GM12878 (cell line): ENCODE measurements at regions not wholly inside any gene's neighbourhood (a gene's known extent, or its start where the extent isn't known, plus 50 kb on each side); places are given as distances from the start of the nearest gene placed in this dataset.

Experiments used
- ATAC-seq: fragments of 200-7000 bp; cut with Tn5 transposase; 3 replicates; pipeline ENCODE4 v1.9.1; 2020; ENCODE audit warnings: mild to moderate bottlenecking, moderate library complexity
- BruUV-seq: library from RNA; stranded (reverse); fragments of 400-500 nt; replicated peaks from 2 replicates; lab custom pipeline; 2021; lab: Mats Ljungman, UMichigan
- CTCF ChIA-PET: fragments of 300-600 bp; sonication (Branson Sonifier 250); formaldehyde crosslinking; extraction: SDS; loops from one replicate; lab custom pipeline; 2021; ENCODE audit warnings: inconsistent platforms; lab: Yijun Ruan, JAX
- POLR2A ChIA-PET: fragments of 350-600 bp; formaldehyde crosslinking; extraction: SDS; loops from one replicate; lab custom pipeline; 2021; ENCODE audit warnings: inconsistent platforms; lab: Charles Lee
- RAD21 ChIA-PET: fragments of 300-600 bp; sonication (Branson Sonifier 250); formaldehyde crosslinking; loops from one replicate; lab custom pipeline; 2023; ENCODE audit warnings: antibody characterized with exemption; ENCODE audit not compliant: unreplicated experiment; lab: Charles Lee
- SMC1A ChIA-PET: fragments of 300-600 bp; sonication (Branson Sonifier 250); formaldehyde crosslinking; loops from one replicate; lab custom pipeline; 2023; ENCODE audit not compliant: unreplicated experiment, uncharacterized antibody; lab: Charles Lee
- DNase-seq: peaks from one replicate; pipeline ENCODE4 v3.0.0-alpha.2; 2011; ENCODE audit warnings: low read depth, low spot score
- FAIRE-seq: peaks from 3 replicates; lab custom pipeline; 2011; peaks lifted over from hg19 to GRCh38; lab: Jason Lieb, UNC
- H2AFZ ChIP-seq: 2 replicates; pipeline ENCODE4 v1.6.0; 2011; ENCODE audit warnings: low read depth, low read length, control low read depth; ENCODE audit not compliant: control insufficient read depth
- H3K27ac ChIP-seq: 2 replicates; pipeline ENCODE4 v1.5.1; 2011; ENCODE audit warnings: control low read depth; ENCODE audit not compliant: control insufficient read depth, insufficient read depth
- H3K27me3 ChIP-seq, 2 experiments: replicated peaks in 1 of 2; 2 replicates each; pipeline versions ENCODE4 v1.6.0 to v1.6.1; 2011; ENCODE audit warnings: low read length in 1 of 2; ENCODE audit not compliant: control insufficient read depth in 2 of 2, insufficient read depth in 2 of 2
- H3K36me3 ChIP-seq, 2 experiments: 2 replicates each; pipeline ENCODE4 v1.5.1; 2011; ENCODE audit warnings: low read length in 1 of 2; ENCODE audit not compliant: control insufficient read depth in 2 of 2, insufficient read depth in 2 of 2
- H3K4me1 ChIP-seq: 2 replicates; pipeline ENCODE4 v1.6.1; 2011; ENCODE audit warnings: mild to moderate bottlenecking, low read length, moderate library complexity, mixed read lengths; ENCODE audit not compliant: control insufficient read depth, insufficient read depth
- H3K4me2 ChIP-seq: 2 replicates; pipeline ENCODE4 v1.6.0; 2011; ENCODE audit warnings: control low read depth; ENCODE audit not compliant: control insufficient read depth, insufficient read depth
- H3K4me3 ChIP-seq: fragments of 200-600 bp; sonication (generic); 2 replicates; pipeline ENCODE4 v1.5.1; 2016
- H3K79me2 ChIP-seq: 2 replicates; pipeline ENCODE4 v1.6.0; 2011; ENCODE audit warnings: low read length; ENCODE audit not compliant: control insufficient read depth, insufficient read depth
- H3K9ac ChIP-seq: 2 replicates; pipeline ENCODE4 v1.8.0; 2011; ENCODE audit warnings: low read length, control low read depth, mixed read lengths; ENCODE audit not compliant: control insufficient read depth, insufficient read depth
- H3K9me3 ChIP-seq: replicated peaks from 3 replicates; pipeline ENCODE4 v1.5.1; 2011; ENCODE audit warnings: mild to moderate bottlenecking, low read length; ENCODE audit not compliant: control insufficient read depth, insufficient read depth
- H4K20me1 ChIP-seq: 2 replicates; pipeline ENCODE4 v1.6.0; 2011; ENCODE audit not compliant: control insufficient read depth, insufficient read depth
- BRCA1 ChIP-seq: IDR thresholded peaks from 2 replicates; pipeline ENCODE4 v1.6.1; 2011; ENCODE audit warnings: low read depth, low read length, improper control_type of control experiment
- FOXM1 ChIP-seq: IDR thresholded peaks from 2 replicates; pipeline ENCODE4 v1.6.1; 2012; ENCODE audit warnings: low read depth, mild to moderate bottlenecking, inconsistent platforms, low read length, moderate library complexity
- HDGF ChIP-seq: fragments of 450-650 bp; IDR thresholded peaks from 2 replicates; pipeline ENCODE4 v1.6.1; 2016; ENCODE audit warnings: antibody characterized with exemption
- NFXL1 ChIP-seq: fragments of 450-650 bp; IDR thresholded peaks from 2 replicates; pipeline ENCODE4 v1.6.1; 2017; ENCODE audit warnings: antibody characterized with exemption, mild to moderate bottlenecking, borderline replicate concordance
- POU2F2 ChIP-seq: IDR thresholded peaks from 3 replicates; pipeline ENCODE4 v1.6.1; 2011; ENCODE audit warnings: low read depth, mild to moderate bottlenecking, low read length, borderline replicate concordance
- SMAD1 ChIP-seq: fragments of 450-650 bp; IDR thresholded peaks from 2 replicates; pipeline ENCODE4 v1.6.1; 2018; ENCODE audit warnings: mild to moderate bottlenecking, low read depth; ENCODE audit not compliant: partially characterized antibody
- SMAD5 ChIP-seq: IDR thresholded peaks from 2 replicates; pipeline ENCODE4 v1.6.1; 2016; ENCODE audit warnings: antibody characterized with exemption, low read depth
- SPI1 ChIP-seq: IDR thresholded peaks from 2 replicates; pipeline ENCODE4 v1.6.1; 2011; ENCODE audit warnings: low read depth, mild to moderate bottlenecking, low read length, moderate library complexity, borderline replicate concordance; ENCODE audit not compliant: insufficient read depth
- STAT1 ChIP-seq: fragments of 450-650 bp; conservative IDR thresholded peaks from 2 replicates; pipeline ENCODE4 v1.6.1; 2014; ENCODE audit warnings: antibody characterized with exemption, mild to moderate bottlenecking
- TCF12 ChIP-seq: IDR thresholded peaks from 2 replicates; pipeline ENCODE4 v1.6.1; 2011; ENCODE audit warnings: low read depth, mild to moderate bottlenecking, low read length
- ZBTB4 ChIP-seq: fragments of 450-650 bp; formaldehyde crosslinking; IDR thresholded peaks from 2 replicates; pipeline ENCODE4 v1.4.0; 2022; ENCODE audit warnings: mild to moderate bottlenecking, moderate library complexity
- WGBS: methylation state at CpG from one replicate; pipeline ENCODE4 v1.1.6; 2016; ENCODE audit warnings: low lambda C conversion rate; ENCODE audit not compliant: insufficient replicate concordance, insufficient coverage; ENCODE audit errors: missing lambda C conversion rate; 5-methylcytosine and 5-hydroxymethylcytosine counted together
- in situ Hi-C: fragments of 300-500 bp; cut with MboI; formaldehyde crosslinking; loops from 9 replicates; pipeline ENCODE4 v1.14.3; 2018; ENCODE audit warnings: mixed read lengths
- intact Hi-C: fragments of 100-400 bp; cut with micrococcal nuclease; formaldehyde crosslinking; loops from one replicate; pipeline ENCODE4 v1.14.2; 2022; ENCODE audit not compliant: unreplicated experiment

GRCh38 chr12:33586576-33586975, 147.0 kb upstream of the SYT10 start:
- Histone ChIP-seq H3K36me3 (no peaks in the 10 kb centered on the region), H3K4me2 (no peak overlapping the region), H4K20me1 (no peaks in the 10 kb centered on the region), H3K27ac (no peak overlapping the region), H3K9me3 (no peaks in the 10 kb centered on the region; the same call in 2 of the 3 replicates)
- 36% methylated on average over 2 of the region's 2 CpGs for WGBS
- in situ Hi-C loops = no loop called here
- FAIRE-seq = no peak
- CTCF ChIA-PET = interaction anchor here (0.6 kb wide), 1 partner anchor 768 kb away, joined by 3 read pairs; no protein-coding TSS in a partner anchor
- BruUV-seq = no TSS peak
- TF ChIP-seq TCF12 = no peak
- TF ChIP-seq NFXL1 = no peak
- no peak for TF ChIP-seq STAT1
- TF ChIP-seq POU2F2 = no peak
- TF ChIP-seq FOXM1 = no peak
- TF ChIP-seq BRCA1 = no peak
- TF ChIP-seq SMAD5 = no peak
- TF ChIP-seq SPI1 = no peak
- TF ChIP-seq HDGF = no peak
- no peak for TF ChIP-seq SMAD1
- TF ChIP-seq ZBTB4 (CRISPR knock-in tag) = no peak
- TF ChIP-seq, all 136 proteins: peak for 0
- H3K27me3 ChIP-seq = no peaks in the 10 kb centered on the region
- no peak overlapping the region for H2AFZ ChIP-seq
- no peaks in the 10 kb centered on the region for H3K79me2 ChIP-seq
- no peak overlapping the region for H3K9ac ChIP-seq
- ChIA-PET RAD21 (no interaction called here), POLR2A (no interaction called here), SMC1A (no interaction called here)
- H3K4me3 ChIP-seq = no peak overlapping the region
- intact Hi-C loops = no loop called here
- no peaks in the 10 kb centered on the region for H3K4me1 ChIP-seq
- no peak for DNase-seq
- no peak for ATAC-seq
